Breast epithelium (tissue), 3 donors: ENCODE measurements at regions not wholly inside any gene's neighbourhood (a gene's known extent, or its start where the extent isn't known, plus 50 kb on each side); places are given as distances from the start of the nearest gene placed in this dataset.

Experiments used
- POLR2A ChIP-seq: fragments of 450-650 bp; IDR thresholded peaks from one replicate; pipeline ENCODE4 v1.6.1; 2016; ENCODE audit warnings: antibody characterized with exemption, mild to moderate bottlenecking, moderate library complexity
- POLR2AphosphoS5 ChIP-seq, 3 donors: sonication (generic); formaldehyde crosslinking; IDR thresholded peaks; one replicate each; pipeline ENCODE4 v1.6.1; 2017; ENCODE audit warnings: antibody characterized with exemption in 3 of 3
- TF ChIP-seq, protein P1 (sequence below), 3 donors: fragments of 450-650 bp; IDR thresholded peaks; one replicate each; pipeline ENCODE4 v1.5.1; 2016 to 2017; ENCODE audit warnings: antibody characterized with exemption in 3 of 3, mild to moderate bottlenecking in 3 of 3, moderate library complexity in 3 of 3

DNA sequence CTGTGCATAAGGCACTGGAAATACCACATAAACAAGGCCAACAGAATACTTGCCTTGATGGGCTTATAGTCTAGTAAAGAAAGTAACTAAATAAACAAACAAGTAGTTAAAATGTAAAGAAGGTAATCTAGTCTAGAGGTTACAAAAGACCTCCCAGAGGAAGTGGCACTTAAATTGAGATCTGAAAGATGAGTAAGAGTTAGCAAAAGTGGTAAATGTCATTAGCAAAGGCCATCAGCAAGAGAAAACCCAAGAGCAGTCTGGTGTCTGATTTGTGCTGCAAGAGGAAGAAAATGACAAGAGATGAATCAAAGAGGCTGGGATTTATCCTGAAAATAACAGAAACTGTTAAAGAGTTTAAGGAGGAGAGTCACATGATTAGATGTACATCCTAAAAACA lies 96.6 kb upstream of the SMLR1 start:
- TF ChIP-seq, protein P1, sequence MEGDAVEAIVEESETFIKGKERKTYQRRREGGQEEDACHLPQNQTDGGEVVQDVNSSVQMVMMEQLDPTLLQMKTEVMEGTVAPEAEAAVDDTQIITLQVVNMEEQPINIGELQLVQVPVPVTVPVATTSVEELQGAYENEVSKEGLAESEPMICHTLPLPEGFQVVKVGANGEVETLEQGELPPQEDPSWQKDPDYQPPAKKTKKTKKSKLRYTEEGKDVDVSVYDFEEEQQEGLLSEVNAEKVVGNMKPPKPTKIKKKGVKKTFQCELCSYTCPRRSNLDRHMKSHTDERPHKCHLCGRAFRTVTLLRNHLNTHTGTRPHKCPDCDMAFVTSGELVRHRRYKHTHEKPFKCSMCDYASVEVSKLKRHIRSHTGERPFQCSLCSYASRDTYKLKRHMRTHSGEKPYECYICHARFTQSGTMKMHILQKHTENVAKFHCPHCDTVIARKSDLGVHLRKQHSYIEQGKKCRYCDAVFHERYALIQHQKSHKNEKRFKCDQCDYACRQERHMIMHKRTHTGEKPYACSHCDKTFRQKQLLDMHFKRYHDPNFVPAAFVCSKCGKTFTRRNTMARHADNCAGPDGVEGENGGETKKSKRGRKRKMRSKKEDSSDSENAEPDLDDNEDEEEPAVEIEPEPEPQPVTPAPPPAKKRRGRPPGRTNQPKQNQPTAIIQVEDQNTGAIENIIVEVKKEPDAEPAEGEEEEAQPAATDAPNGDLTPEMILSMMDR (IDR thresholded peaks at IDR 0.05): no peak
- TF ChIP-seq POLR2A (no peak), POLR2AphosphoS5 (IDR thresholded peaks at IDR 0.05) (no peak)
